ENCODE measurements at regions not wholly inside any gene's neighbourhood (a gene's known extent, or its start where the extent isn't known, plus 50 kb on each side); places are given as distances from the start of the nearest gene placed in this dataset.

DNA sequence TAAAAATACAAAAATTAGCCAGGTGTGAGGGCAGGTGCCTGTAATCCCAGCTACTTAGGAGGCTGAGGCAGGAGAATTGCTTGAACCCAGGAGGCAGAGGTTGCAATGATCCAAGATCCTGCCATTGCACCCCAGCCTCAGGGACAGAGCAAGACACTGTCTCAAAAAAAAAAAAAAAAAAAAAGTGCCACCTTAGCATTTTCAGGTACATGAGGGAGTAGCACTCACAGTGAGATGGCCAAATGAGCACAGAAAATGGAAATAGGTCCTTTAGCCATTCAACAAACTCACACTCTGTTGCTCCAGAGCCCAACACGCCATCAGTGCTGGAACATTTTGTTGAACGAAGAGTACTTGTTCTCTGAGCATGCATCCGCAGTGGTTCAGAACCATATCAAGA, 75.2 kb upstream of the MYL2 start:
- TF ChIP-seq CTCF (IDR thresholded peaks at IDR 0.05) (no peak), EP300 (IDR thresholded peaks at IDR 0.05) (no peak)

Measured in ovary (tissue), 3 donors.